ENCODE measurements at regions not wholly inside any gene's neighbourhood (a gene's known extent, or its start where the extent isn't known, plus 50 kb on each side); places are given as distances from the start of the nearest gene placed in this dataset.

DNA sequence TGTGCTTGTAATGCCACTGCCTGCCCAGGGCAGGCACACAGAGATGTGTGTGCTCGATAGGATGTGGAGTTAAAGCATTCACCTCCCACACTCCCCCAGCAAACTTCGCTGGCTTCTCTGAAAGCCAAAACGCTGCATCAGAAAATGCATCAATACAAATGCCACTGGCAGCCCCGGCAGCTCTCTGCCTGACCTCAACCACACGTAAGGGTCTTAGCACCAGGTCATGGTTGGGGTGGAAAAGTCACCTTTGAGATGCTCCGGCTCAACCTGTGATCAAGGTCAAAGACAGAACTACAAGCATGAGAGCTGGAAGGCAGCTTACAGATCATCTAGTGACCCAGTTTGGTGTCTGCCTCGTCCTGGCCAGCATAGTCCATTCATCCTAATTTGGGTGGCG lies 114.4 kb upstream of the NANOS1 start:
- TF ChIP-seq CTCF (optimal IDR thresholded peaks at IDR 0.05 in 1 of 3, IDR thresholded peaks at IDR 0.05 in 1 of 3, conservative IDR thresholded peaks at IDR 0.05 in 1 of 3; ENCODE audit: extremely low read depth in 1 of 3, insufficient read depth in 2 of 3, low read length in 3 of 3) (no peak), EZH2 (IDR thresholded peaks at IDR 0.05; ENCODE audit: low read length) (no peak)

Data from keratinocyte (primary cell).